ENCODE measurements at regions not wholly inside any gene's neighbourhood (a gene's known extent, or its start where the extent isn't known, plus 50 kb on each side); places are given as distances from the start of the nearest gene placed in this dataset.

GRCh38 chr5:8399471-8399870 lies 530.5 kb downstream of the MTRR start:
- DNase-seq = no peak

GRCh38 chr5:8408258-8408657 lies 539.3 kb downstream of the MTRR start:
- DNase-seq = no peak

GRCh38 chr5:8410618-8411017 lies 541.7 kb downstream of the MTRR start:
- no peak for DNase-seq

- no peak for DNase-seq
Observed at GRCh38 chr5:8413975-8414374, 545.0 kb downstream of the MTRR start.

- DNase-seq = no peak
Observed at GRCh38 chr5:8417316-8418048, 548.5 kb downstream of the MTRR start.

GRCh38 chr5:8418049-8418426 lies 549.1 kb downstream of the MTRR start:
- no peak for DNase-seq

- DNase-seq = no peak
Observed at GRCh38 chr5:8429778-8430758, 561.1 kb downstream of the MTRR start.

- no peak for DNase-seq
Observed at GRCh38 chr5:8434501-8434900, 565.6 kb downstream of the MTRR start.

- no peak for DNase-seq
Observed at GRCh38 chr5:8436924-8437323, 568.0 kb downstream of the MTRR start.

GRCh38 chr5:8445139-8445538 lies 576.2 kb downstream of the MTRR start:
- no peak for DNase-seq

GRCh38 chr5:8446179-8446578 lies 577.2 kb downstream of the MTRR start:
- no peak for DNase-seq

GRCh38 chr5:8456846-8457186 lies 587.9 kb downstream of the MTRR start:
- no peak for DNase-seq

GRCh38 chr5:8457187-8458037 lies 588.5 kb downstream of the MTRR start:
- peak; percentile 70 for DNase-seq

GRCh38 chr5:8458038-8458383 lies 589.1 kb downstream of the MTRR start:
- DNase-seq = no peak

GRCh38 chr5:8461543-8461942 lies 592.6 kb downstream of the MTRR start:
- DNase-seq = no peak

- DNase-seq = no peak
Observed at GRCh38 chr5:8462565-8462964, 593.6 kb downstream of the MTRR start.

- no peak for DNase-seq
Observed at GRCh38 chr5:8470489-8470888, 601.5 kb downstream of the MTRR start.

GRCh38 chr5:8471581-8471980 lies 602.6 kb downstream of the MTRR start:
- no peak for DNase-seq

GRCh38 chr5:8473016-8473415 lies 604.1 kb downstream of the MTRR start:
- DNase-seq = no peak

GRCh38 chr5:8473827-8474568 lies 605.0 kb downstream of the MTRR start:
- DNase-seq = no peak

GRCh38 chr5:8474569-8474930 lies 605.6 kb downstream of the MTRR start:
- DNase-seq = no peak

GRCh38 chr5:8478326-8478725 lies 609.4 kb downstream of the MTRR start:
- no peak for DNase-seq

GRCh38 chr5:8481007-8481406 lies 612.1 kb downstream of the MTRR start:
- no peak for DNase-seq
